HUES48 (cell line): ENCODE measurements at regions not wholly inside any gene's neighbourhood (a gene's known extent, or its start where the extent isn't known, plus 50 kb on each side); places are given as distances from the start of the nearest gene placed in this dataset.

Experiments
- H3K27ac ChIP-seq: one replicate; pipeline ENCODE4 v1.7.0; 2013; ENCODE audit warnings: low read depth, low read length, inconsistent platforms
- H3K27me3 ChIP-seq: 2 replicates; pipeline ENCODE4 v1.6.1; 2013; ENCODE audit warnings: mild to moderate bottlenecking, low read length; ENCODE audit not compliant: control insufficient read depth, insufficient read depth
- H3K36me3 ChIP-seq: 2 replicates; pipeline ENCODE4 v1.6.1; 2013; ENCODE audit warnings: low read length; ENCODE audit not compliant: control insufficient read depth, insufficient read depth
- H3K4me1 ChIP-seq: 2 replicates; pipeline ENCODE4 v1.6.1; 2013; ENCODE audit warnings: mild to moderate bottlenecking, low read length; ENCODE audit not compliant: control insufficient read depth, insufficient read depth
- H3K4me3 ChIP-seq: 2 replicates; pipeline ENCODE4 v1.5.1; 2013; ENCODE audit warnings: mild to moderate bottlenecking, low read depth, low read length
- H3K9ac ChIP-seq: 2 replicates; pipeline ENCODE4 v1.6.1; 2013; ENCODE audit warnings: mild to moderate bottlenecking, low read depth, low read length, moderate library complexity
- H3K9me3 ChIP-seq: 2 replicates; pipeline ENCODE4 v1.6.1; 2013; ENCODE audit warnings: low read length; ENCODE audit not compliant: control insufficient read depth, insufficient read depth

DNA sequence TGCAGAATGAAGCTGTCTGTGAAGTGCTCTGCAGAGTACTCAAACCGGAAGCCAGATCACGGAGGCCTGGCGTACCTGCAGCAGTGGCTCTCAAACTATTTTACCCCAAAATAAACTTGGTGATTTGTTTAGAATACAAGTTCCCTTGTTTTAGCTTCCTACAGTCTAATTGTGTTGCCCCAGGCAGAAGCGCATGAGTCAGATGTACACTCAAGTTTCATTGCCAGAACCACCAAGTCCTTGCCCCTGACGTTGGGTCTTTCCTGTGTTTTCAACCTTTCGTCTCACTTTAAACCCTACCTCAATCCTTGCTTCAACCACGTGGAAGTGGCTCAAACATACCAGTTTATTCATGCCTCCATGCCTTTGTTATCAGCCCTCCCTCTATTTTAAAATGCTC, 66.2 kb upstream of the SLC7A11 start:
- Histone ChIP-seq H3K27me3 (no peaks in the 10 kb centered on the region), H3K9ac (no peak overlapping the region), H3K9me3 (no peaks in the 10 kb centered on the region), H3K27ac (no peak overlapping the region), H3K4me1 (0 out of 2 replicates have a peak, but pooled peaks cover 12% of the 10 kb centered on the region), H3K4me3 (no peak overlapping the region), H3K36me3 (no peaks in the 10 kb centered on the region)

GRCh38 chr4:138307319-138307718, 65.2 kb upstream of the SLC7A11 start:
- Histone ChIP-seq H3K4me3 (no peak overlapping the region), H3K9me3 (no peaks in the 10 kb centered on the region), H3K4me1 (0 out of 2 replicates have a peak, but pooled peaks cover 12% of the 10 kb centered on the region), H3K27me3 (no peaks in the 10 kb centered on the region), H3K9ac (no peak overlapping the region), H3K27ac (no peak overlapping the region), H3K36me3 (no peaks in the 10 kb centered on the region)

DNA sequence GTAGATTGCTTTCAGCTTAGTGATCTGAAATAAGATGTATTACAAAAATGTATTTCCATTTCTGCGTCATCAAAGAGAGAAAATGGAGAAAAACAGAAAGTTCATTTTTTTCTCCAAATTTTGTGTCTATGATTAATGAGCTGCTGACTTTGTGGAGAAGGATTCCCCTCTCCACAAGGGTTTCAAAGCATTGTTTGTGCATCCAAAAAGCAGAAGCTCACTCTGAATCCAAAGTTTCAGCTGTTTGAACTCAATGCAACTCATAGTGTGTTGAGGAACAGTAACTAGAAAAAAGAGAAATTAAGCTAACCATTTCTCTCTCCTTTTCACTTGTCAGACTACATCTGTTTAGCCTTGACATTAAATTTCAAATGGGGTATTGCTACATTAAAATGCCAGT, 62.9 kb upstream of the SLC7A11 start:
- Histone ChIP-seq H3K27ac (no peak overlapping the region), H3K27me3 (no peaks in the 10 kb centered on the region), H3K9ac (no peak overlapping the region), H3K4me3 (no peak overlapping the region), H3K9me3 (no peaks in the 10 kb centered on the region), H3K36me3 (no peaks in the 10 kb centered on the region), H3K4me1 (0 out of 2 replicates have a peak, but pooled peaks cover 2% of the 10 kb centered on the region)

DNA sequence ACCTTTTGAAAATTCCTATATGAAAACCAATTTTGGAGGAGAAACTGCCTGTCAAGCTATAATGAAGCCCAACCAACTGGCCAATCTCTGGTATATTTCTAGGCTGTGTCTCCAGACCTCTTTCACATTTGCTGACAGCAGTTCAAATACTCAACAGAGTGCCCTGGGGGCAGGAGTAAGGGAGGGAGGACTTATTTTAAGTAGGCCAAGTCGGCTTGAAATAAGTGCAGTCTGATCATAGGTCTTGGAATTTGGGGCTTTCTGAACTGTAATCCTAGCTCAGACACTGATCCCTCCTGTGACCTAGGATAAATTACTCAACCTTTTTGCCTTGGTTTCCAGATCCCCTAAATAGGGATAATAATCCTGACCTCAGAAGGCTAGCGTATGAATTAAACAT, 59.4 kb upstream of the SLC7A11 start:
- no peak overlapping the region for H3K27ac ChIP-seq
- H3K9ac ChIP-seq = no peak overlapping the region
- no peaks in the 10 kb centered on the region for H3K4me1 ChIP-seq
- H3K9me3 ChIP-seq = no peaks in the 10 kb centered on the region
- H3K36me3 ChIP-seq = no peaks in the 10 kb centered on the region
- H3K4me3 ChIP-seq = no peak overlapping the region
- no peaks in the 10 kb centered on the region for H3K27me3 ChIP-seq

DNA sequence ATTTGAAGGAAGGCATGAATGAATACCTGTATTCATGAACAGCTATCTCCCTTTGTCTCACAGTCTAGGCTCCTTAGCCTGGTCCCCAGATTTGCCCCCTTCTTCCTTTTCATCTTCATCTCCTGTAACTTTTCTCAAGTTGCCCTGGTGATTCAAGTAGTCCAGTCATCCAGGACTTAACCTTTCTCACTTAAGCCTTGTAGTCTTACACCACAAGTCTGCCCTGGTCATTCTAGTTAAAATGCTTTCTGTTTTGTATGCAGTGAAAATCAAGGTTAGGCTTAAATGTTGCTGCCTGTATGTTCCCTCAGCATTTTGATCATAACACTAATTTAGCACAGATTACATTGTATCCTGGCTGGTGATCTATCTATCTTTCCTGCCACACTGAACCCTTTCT, 58.5 kb upstream of the SLC7A11 start:
- H3K4me3 ChIP-seq = no peak overlapping the region
- H3K27ac ChIP-seq = no peak overlapping the region
- no peaks in the 10 kb centered on the region for H3K9me3 ChIP-seq
- no peaks in the 10 kb centered on the region for H3K27me3 ChIP-seq
- H3K9ac ChIP-seq = no peak overlapping the region
- no peaks in the 10 kb centered on the region for H3K36me3 ChIP-seq
- H3K4me1 ChIP-seq = no peaks in the 10 kb centered on the region

DNA sequence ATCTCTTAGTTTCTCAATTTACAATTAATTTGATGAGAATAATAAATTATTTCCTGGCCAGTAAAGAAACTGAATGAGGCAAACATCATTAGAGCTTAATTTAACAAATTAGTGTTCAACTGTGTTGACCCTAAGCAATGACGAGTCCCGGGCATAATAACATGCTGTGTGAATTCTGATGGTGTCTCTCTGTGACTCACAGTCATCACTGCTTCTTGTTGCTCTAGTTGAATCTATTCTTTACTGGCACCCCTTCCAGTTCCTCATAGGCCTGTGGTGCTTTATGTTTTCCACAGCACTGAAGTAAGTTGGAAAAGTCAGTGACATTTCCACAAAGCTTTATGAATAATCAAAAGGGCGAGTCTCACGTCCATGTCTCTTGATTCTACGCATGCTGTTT, 57.7 kb upstream of the SLC7A11 start:
- H3K27me3 ChIP-seq = no peaks in the 10 kb centered on the region
- H3K9ac ChIP-seq = no peak overlapping the region
- no peaks in the 10 kb centered on the region for H3K9me3 ChIP-seq
- no peak overlapping the region for H3K27ac ChIP-seq
- H3K36me3 ChIP-seq = no peaks in the 10 kb centered on the region
- no peaks in the 10 kb centered on the region for H3K4me1 ChIP-seq
- no peak overlapping the region for H3K4me3 ChIP-seq

GRCh38 chr4:138298866-138299265, 56.7 kb upstream of the SLC7A11 start:
- H3K36me3 ChIP-seq = no peaks in the 10 kb centered on the region
- H3K9ac ChIP-seq = no peak overlapping the region
- H3K4me3 ChIP-seq = no peak overlapping the region
- H3K27ac ChIP-seq = no peak overlapping the region
- H3K4me1 ChIP-seq = no peaks in the 10 kb centered on the region
- H3K9me3 ChIP-seq = no peaks in the 10 kb centered on the region
- H3K27me3 ChIP-seq = no peaks in the 10 kb centered on the region

DNA sequence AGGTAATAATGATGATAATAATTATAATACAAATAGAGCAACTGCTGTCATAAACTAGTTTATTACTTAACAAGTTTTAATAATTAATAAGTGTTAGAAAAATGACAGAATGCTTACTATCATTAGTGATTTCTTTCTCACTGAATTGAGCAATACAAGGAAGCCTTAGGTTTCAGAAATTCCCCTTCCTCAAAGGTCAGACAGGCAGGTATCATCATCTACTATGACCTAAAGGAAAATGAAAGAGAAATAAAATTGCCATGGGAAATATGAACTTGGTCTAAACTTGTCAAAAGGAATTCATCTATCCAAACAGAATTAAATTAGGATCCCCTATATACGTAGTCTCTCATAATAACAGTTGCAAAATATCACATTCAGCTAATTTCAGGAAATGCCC, 56.3 kb upstream of the SLC7A11 start:
- H3K36me3 ChIP-seq = no peaks in the 10 kb centered on the region
- H3K9ac ChIP-seq = no peak overlapping the region

GRCh38 chr4:138297743-138298405, 55.7 kb upstream of the SLC7A11 start:
- Histone ChIP-seq H3K27me3 (no peaks in the 10 kb centered on the region), H3K9me3 (no peaks in the 10 kb centered on the region), H3K4me3 (no peak overlapping the region), H3K27ac (no peak overlapping the region), H3K4me1 (no peaks in the 10 kb centered on the region), H3K36me3 (no peaks in the 10 kb centered on the region), H3K9ac (no peak overlapping the region)

More for the DNA sequence above, 56.3 kb upstream of the SLC7A11 start:
- Histone ChIP-seq H3K4me3 (no peak overlapping the region), H3K27ac (no peak overlapping the region), H3K9me3 (no peaks in the 10 kb centered on the region), H3K4me1 (no peaks in the 10 kb centered on the region), H3K27me3 (no peaks in the 10 kb centered on the region)

DNA sequence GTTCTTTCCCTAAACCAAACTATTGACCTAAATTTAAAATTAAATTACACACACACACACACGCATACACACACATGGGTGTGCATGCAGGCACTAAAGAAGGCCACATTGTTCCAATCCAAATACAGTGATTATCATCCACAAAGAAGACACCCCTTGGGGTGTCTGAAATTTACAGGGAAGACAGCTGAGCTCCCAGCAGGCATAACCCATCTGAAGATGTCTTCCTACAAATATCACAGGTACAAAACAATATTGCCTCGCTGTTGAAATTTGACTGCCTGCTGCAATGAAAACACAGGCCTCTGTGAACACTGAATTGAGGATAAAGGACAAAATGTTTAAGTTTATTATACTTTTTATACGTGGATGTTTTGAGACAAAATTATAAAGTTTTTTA, 50.2 kb upstream of the SLC7A11 start:
- H3K9me3 ChIP-seq = no peaks in the 10 kb centered on the region
- H3K27ac ChIP-seq = no peak overlapping the region
- no peaks in the 10 kb centered on the region for H3K36me3 ChIP-seq
- H3K9ac ChIP-seq = no peak overlapping the region
- no peaks in the 10 kb centered on the region for H3K4me1 ChIP-seq
- H3K4me3 ChIP-seq = no peak overlapping the region
- H3K27me3 ChIP-seq = no peaks in the 10 kb centered on the region
